K562 (cell line): ENCODE measurements at regions not wholly inside any gene's neighbourhood (a gene's known extent, or its start where the extent isn't known, plus 50 kb on each side); places are given as distances from the start of the nearest gene placed in this dataset.

Experiments
- ATAC-seq: fragments of 200-7000 bp; cut with Tn5 transposase; 3 replicates; pipeline ENCODE4 v1.9.1; 2020; ENCODE audit warnings: moderate library complexity
- BruUV-seq: library from RNA; stranded (reverse); fragments of 400-500 nt; replicated peaks from 2 replicates; lab custom pipeline; 2021; lab: Mats Ljungman, UMichigan
- CTCF ChIA-PET: fragments of 300-600 bp; formaldehyde crosslinking; extraction: SDS; loops from one replicate; lab custom pipeline; 2021; ENCODE audit warnings: low intra/inter-chr PET ratio; lab: Yijun Ruan, JAX
- POLR2A ChIA-PET: fragments of 300-600, 350-650 bp; sonication (Branson Sonifier 250); formaldehyde crosslinking; extraction: SDS; loops from one replicate; lab custom pipeline; 2021; ENCODE audit warnings: antibody characterized with exemption, inconsistent platforms; lab: Yijun Ruan, JAX
- DNase-seq, 4 experiments: peaks; one replicate each; pipeline versions ENCODE4 v3.0.0 to v3.0.0-alpha.2; 2011 to 2018; ENCODE audit warnings: low spot score in 3 of 4, mixed read lengths in 3 of 4; ENCODE audit errors: extremely low read depth in 1 of 4
- FAIRE-seq: peaks from 2 replicates; lab custom pipeline; 2011; peaks lifted over from hg19 to GRCh38; lab: Jason Lieb, UNC
- H2AFZ ChIP-seq: 2 replicates; pipeline ENCODE4 v1.6.0; 2011; ENCODE audit warnings: low read depth, low read length, control low read depth, inconsistent platforms
- H3K27ac ChIP-seq: fragments of 200-600 bp; 3 replicates; pipeline ENCODE4 v1.8.0; 2011; ENCODE audit warnings: low read depth, mild to moderate bottlenecking, control low read depth, inconsistent platforms, low read length, moderate library complexity, mixed read lengths; ENCODE audit errors: extremely low read depth
- H3K27me3 ChIP-seq, 2 experiments: fragments of 300-600 bp in 1 of 2; 2 replicates in 1 of 2; 3 replicates in 1 of 2; pipeline versions ENCODE4 v1.6.0 to v1.8.0; 2011; ENCODE audit warnings: inconsistent platforms in 2 of 2, low read length in 2 of 2, mild to moderate bottlenecking in 1 of 2, mixed read lengths in 1 of 2, moderate library complexity in 1 of 2; ENCODE audit not compliant: control insufficient read depth in 2 of 2, insufficient read depth in 2 of 2
- H3K36me3 ChIP-seq: fragments of 300-600 bp; 3 replicates; pipeline ENCODE4 v1.8.0; 2011; ENCODE audit warnings: mild to moderate bottlenecking, low read length, inconsistent platforms; ENCODE audit not compliant: control insufficient read depth, insufficient read depth
- H3K4me1 ChIP-seq, 2 experiments: fragments of 200-600 bp in 1 of 2; replicated peaks in 1 of 2; 2 replicates in 1 of 2; 3 replicates in 1 of 2; pipeline versions ENCODE4 v1.5.1 to v1.8.0; 2011; ENCODE audit warnings: inconsistent platforms in 2 of 2, low read length in 2 of 2, mild to moderate bottlenecking in 1 of 2, mixed read lengths in 1 of 2, moderate library complexity in 1 of 2; ENCODE audit not compliant: control insufficient read depth in 2 of 2, insufficient read depth in 2 of 2
- H3K4me2 ChIP-seq: 2 replicates; pipeline ENCODE4 v1.6.1; 2011; ENCODE audit warnings: low read length, control low read depth, inconsistent platforms, mixed read lengths; ENCODE audit not compliant: insufficient read depth
- H3K4me3 ChIP-seq: fragments of 200-600 bp; sonication (generic), shearing (Covaris generic); 2 replicates; pipeline ENCODE4 v1.5.1; 2016; ENCODE audit warnings: control low read depth, inconsistent platforms
- H3K79me2 ChIP-seq: fragments of 200-600 bp; 3 replicates; pipeline ENCODE4 v1.8.0; 2011; ENCODE audit warnings: low read length, inconsistent platforms; ENCODE audit not compliant: control insufficient read depth, insufficient read depth
- H3K9ac ChIP-seq, 2 experiments: 2 replicates each; pipeline versions ENCODE4 v1.6.0 to v1.6.1; 2011; ENCODE audit warnings: low read depth in 2 of 2, low read length in 2 of 2, control low read depth in 1 of 2, inconsistent platforms in 1 of 2, mild to moderate bottlenecking in 1 of 2, mixed read lengths in 1 of 2; ENCODE audit not compliant: insufficient read depth in 1 of 2
- H3K9me1 ChIP-seq: one replicate; pipeline ENCODE4 v1.6.0; 2011; ENCODE audit warnings: inconsistent platforms, mild to moderate bottlenecking, low read length, moderate library complexity; ENCODE audit not compliant: control insufficient read depth, insufficient read depth
- H3K9me3 ChIP-seq: replicated peaks from 2 replicates; pipeline ENCODE4 v1.5.1; 2011; ENCODE audit warnings: low read depth, low read length, inconsistent platforms; ENCODE audit not compliant: control insufficient read depth, insufficient read depth
- H4K20me1 ChIP-seq: replicated peaks from 2 replicates; pipeline ENCODE4 v1.6.1; 2011; ENCODE audit warnings: low read length, inconsistent platforms, mixed read lengths; ENCODE audit not compliant: control insufficient read depth, insufficient read depth
- BMI1 ChIP-seq: fragments of 150-350 bp; IDR thresholded peaks from 2 replicates; pipeline ENCODE4 v1.6.1; 2014; ENCODE audit warnings: low read length
- E2F3 ChIP-seq: fragments of 250-450 bp; sonication (Bioruptor Pico); IDR thresholded peaks from 2 replicates; pipeline ENCODE4 v1.4.0; 2020; ENCODE audit warnings: mild to moderate bottlenecking
- HIVEP1 ChIP-seq: fragments of 250-450 bp; sonication (Bioruptor Pico); IDR thresholded peaks from 2 replicates; pipeline ENCODE4 v1.4.0; 2020; ENCODE audit warnings: mild to moderate bottlenecking
- MCM2 ChIP-seq: fragments of 450-650 bp; IDR thresholded peaks from 2 replicates; pipeline ENCODE4 v1.6.1; 2017; ENCODE audit warnings: low read depth, mild to moderate bottlenecking
- MYC ChIP-seq, 2 experiments: fragments of 250-450 bp in 1 of 2; sonication (Bioruptor Pico) in 1 of 2; IDR thresholded peaks; 2 replicates each; pipeline versions ENCODE4 v1.5.1 to v1.6.1; 2012 to 2021; ENCODE audit warnings: low read depth in 2 of 2, borderline replicate concordance in 1 of 2, improper control_type of control experiment in 1 of 2, low read length in 1 of 2, mild to moderate bottlenecking in 1 of 2, moderate library complexity in 1 of 2
- PCBP2 ChIP-seq: fragments of 200-400 bp; formaldehyde crosslinking; IDR thresholded peaks from 2 replicates; pipeline ENCODE4 v1.6.1; 2018; ENCODE audit warnings: low read length, low read depth, mild to moderate bottlenecking, moderate library complexity; ENCODE audit not compliant: poor library complexity, severe bottlenecking
- RBM39 ChIP-seq: fragments of 200-400 bp; formaldehyde crosslinking; optimal IDR thresholded peaks from 2 replicates; pipeline ENCODE3; 2018; ENCODE audit warnings: low read depth, low read length
- RFX1 ChIP-seq: fragments of 450-650 bp; IDR thresholded peaks from 2 replicates; pipeline ENCODE4 v1.6.1; 2016; ENCODE audit warnings: mild to moderate bottlenecking, moderate library complexity
- RUNX1 ChIP-seq: sonication (generic); IDR thresholded peaks from 2 replicates; pipeline ENCODE4 v1.6.1; 2016; ENCODE audit warnings: antibody characterized with exemption, low read depth
- SP1 ChIP-seq: sonication (generic); formaldehyde crosslinking; IDR thresholded peaks from 2 replicates; pipeline ENCODE4 v1.8.1; 2022; ENCODE audit warnings: mild to moderate bottlenecking, missing genetic modification reagents
- WGBS: fragments of 100-300 bp; shearing (Covaris generic); methylation state at CpG from one replicate; pipeline ENCODE4 v1.1.6; 2016; ENCODE audit warnings: low coverage, mixed read lengths; ENCODE audit not compliant: insufficient coverage; ENCODE audit errors: missing lambda C conversion rate; 5-methylcytosine and 5-hydroxymethylcytosine counted together
- in situ Hi-C: fragments of 300-500 bp; cut with MboI; formaldehyde crosslinking; loops from 4 replicates; pipeline ENCODE4 v1.15.0; 2018; ENCODE audit warnings: inconsistent platforms, mixed read lengths
- intact Hi-C: fragments of 100-400 bp; cut with micrococcal nuclease; formaldehyde crosslinking; loops from 2 replicates; pipeline ENCODE4 v1.14.2; 2022
- TF ChIP-seq, protein P1 (sequence below): fragments of 450-650 bp; formaldehyde crosslinking; IDR thresholded peaks from 2 replicates; pipeline ENCODE4 v1.4.0; 2022; ENCODE audit warnings: missing genetic modification characterization
- TF ChIP-seq, protein P2 (sequence below): fragments of 450-650 bp; conservative IDR thresholded peaks from 2 replicates; pipeline ENCODE4 v1.6.1; 2016; ENCODE audit warnings: missing genetic modification characterization, low read depth, mild to moderate bottlenecking, missing compliant biosample characterization, moderate library complexity
- TF ChIP-seq, protein P3 (sequence below): fragments of 200-400 bp; formaldehyde crosslinking; IDR thresholded peaks from 2 replicates; pipeline ENCODE4 v1.6.1; 2017; ENCODE audit warnings: mild to moderate bottlenecking, low read depth, low read length, moderate library complexity

DNA sequence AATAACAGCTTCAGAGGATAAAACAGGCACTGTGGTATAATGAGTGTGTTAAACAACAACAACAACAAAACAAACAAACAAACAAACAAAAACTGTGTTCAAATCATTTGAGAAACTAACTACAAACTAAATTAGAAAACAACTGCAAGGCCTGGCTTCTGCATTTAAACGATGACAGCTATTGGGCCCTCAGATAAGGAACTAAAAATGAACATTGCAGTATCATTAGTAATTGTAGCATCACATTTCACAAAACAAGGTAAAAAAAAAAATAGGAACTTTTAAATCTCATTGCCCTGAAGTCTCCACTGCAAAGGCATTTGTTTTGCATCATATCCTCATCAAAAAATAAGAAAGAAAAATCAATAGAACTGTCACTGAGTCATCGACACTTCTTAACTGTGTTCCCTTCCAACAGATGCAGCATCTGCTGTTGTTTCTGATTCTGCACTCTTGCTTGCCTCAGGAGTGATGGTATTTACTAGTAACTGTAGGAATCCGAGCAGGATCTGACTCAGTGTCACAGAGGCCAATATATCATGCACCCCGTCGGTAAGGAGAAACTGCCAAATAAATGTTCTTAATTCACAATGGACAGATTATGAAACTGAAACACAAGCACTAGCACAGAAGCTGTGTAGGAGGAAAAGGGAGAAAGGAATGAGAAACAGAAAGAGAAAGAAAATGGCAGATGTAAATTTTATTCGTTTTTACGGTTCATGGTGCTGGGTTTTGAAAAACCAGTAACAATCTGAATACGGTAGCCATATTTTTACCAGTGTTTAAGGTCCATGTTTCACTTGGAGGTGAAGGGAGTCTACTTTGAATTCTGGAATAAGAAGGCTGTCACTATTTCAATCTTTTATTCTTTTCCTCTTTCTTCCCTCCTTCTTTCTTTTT lies 365.7 kb upstream of the EPHA7 start:
- Histone ChIP-seq H3K27ac (no peak overlapping the region), H2AFZ (no peak overlapping the region), H3K4me3 (no peak overlapping the region), H3K9me1 (no peaks in the 10 kb centered on the region), H3K4me1 (no peaks in the 10 kb centered on the region), H4K20me1 (no peaks in the 10 kb centered on the region), H3K27me3 (no peaks in the 10 kb centered on the region), H3K36me3 (no peaks in the 10 kb centered on the region), H3K4me2 (no peak overlapping the region), H3K9ac (no peak overlapping the region), H3K79me2 (no peaks in the 10 kb centered on the region), H3K9me3 (no peaks in the 10 kb centered on the region; the same call in 1 of the 2 replicates)
- 1% methylated on average over 8 of the region's 8 CpGs for WGBS
- no TSS peak for BruUV-seq
- no peak for TF ChIP-seq BMI1
- TF ChIP-seq MYC (IDR thresholded peaks at IDR 0.05; ENCODE audit: low read depth, low read length): no peak
- TF ChIP-seq MYC (CRISPR knock-in tag; IDR thresholded peaks at IDR 0.05; ENCODE audit: borderline replicate concordance, low read depth): no peak
- TF ChIP-seq, protein P1, sequence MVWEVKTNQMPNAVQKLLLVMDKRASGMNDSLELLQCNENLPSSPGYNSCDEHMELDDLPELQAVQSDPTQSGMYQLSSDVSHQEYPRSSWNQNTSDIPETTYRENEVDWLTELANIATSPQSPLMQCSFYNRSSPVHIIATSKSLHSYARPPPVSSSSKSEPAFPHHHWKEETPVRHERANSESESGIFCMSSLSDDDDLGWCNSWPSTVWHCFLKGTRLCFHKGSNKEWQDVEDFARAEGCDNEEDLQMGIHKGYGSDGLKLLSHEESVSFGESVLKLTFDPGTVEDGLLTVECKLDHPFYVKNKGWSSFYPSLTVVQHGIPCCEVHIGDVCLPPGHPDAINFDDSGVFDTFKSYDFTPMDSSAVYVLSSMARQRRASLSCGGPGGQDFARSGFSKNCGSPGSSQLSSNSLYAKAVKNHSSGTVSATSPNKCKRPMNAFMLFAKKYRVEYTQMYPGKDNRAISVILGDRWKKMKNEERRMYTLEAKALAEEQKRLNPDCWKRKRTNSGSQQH (CRISPR knock-in tag): no peak
- no peak for TF ChIP-seq PCBP2
- no peak for TF ChIP-seq E2F3 (CRISPR knock-in tag)
- TF ChIP-seq MCM2: no peak
- TF ChIP-seq, protein P2, sequence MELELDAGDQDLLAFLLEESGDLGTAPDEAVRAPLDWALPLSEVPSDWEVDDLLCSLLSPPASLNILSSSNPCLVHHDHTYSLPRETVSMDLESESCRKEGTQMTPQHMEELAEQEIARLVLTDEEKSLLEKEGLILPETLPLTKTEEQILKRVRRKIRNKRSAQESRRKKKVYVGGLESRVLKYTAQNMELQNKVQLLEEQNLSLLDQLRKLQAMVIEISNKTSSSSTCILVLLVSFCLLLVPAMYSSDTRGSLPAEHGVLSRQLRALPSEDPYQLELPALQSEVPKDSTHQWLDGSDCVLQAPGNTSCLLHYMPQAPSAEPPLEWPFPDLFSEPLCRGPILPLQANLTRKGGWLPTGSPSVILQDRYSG (tag): no peak
- no peak for TF ChIP-seq RUNX1
- TF ChIP-seq, protein P3, sequence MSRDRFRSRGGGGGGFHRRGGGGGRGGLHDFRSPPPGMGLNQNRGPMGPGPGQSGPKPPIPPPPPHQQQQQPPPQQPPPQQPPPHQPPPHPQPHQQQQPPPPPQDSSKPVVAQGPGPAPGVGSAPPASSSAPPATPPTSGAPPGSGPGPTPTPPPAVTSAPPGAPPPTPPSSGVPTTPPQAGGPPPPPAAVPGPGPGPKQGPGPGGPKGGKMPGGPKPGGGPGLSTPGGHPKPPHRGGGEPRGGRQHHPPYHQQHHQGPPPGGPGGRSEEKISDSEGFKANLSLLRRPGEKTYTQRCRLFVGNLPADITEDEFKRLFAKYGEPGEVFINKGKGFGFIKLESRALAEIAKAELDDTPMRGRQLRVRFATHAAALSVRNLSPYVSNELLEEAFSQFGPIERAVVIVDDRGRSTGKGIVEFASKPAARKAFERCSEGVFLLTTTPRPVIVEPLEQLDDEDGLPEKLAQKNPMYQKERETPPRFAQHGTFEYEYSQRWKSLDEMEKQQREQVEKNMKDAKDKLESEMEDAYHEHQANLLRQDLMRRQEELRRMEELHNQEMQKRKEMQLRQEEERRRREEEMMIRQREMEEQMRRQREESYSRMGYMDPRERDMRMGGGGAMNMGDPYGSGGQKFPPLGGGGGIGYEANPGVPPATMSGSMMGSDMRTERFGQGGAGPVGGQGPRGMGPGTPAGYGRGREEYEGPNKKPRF: no peak
- TF ChIP-seq HIVEP1: no peak
- no peak for TF ChIP-seq RFX1
- TF ChIP-seq SP1 (CRISPR knock-in tag): no peak
- no peak for TF ChIP-seq RBM39
- intact Hi-C loops (no loop called here), in situ Hi-C loops (no loop called here)
- DNase-seq: no peak
- CTCF ChIA-PET: no interaction called here
- no peak for ATAC-seq
- POLR2A ChIA-PET: no interaction called here
- no peak for FAIRE-seq
